VCaP (cell line): ENCODE measurements at regions not wholly inside any gene's neighbourhood (a gene's known extent, or its start where the extent isn't known, plus 50 kb on each side); places are given as distances from the start of the nearest gene placed in this dataset.

ENCODE experiments used
- H3K27ac ChIP-seq: fragments of 450-650 bp; 2 replicates; pipeline ENCODE4 v1.5.1; 2017
- TF ChIP-seq, protein P1 (sequence below): fragments of 450-650 bp; conservative IDR thresholded peaks from 2 replicates; pipeline ENCODE4 v1.5.1; 2017; ENCODE audit warnings: mild to moderate bottlenecking, moderate library complexity

- TF ChIP-seq, protein P1, sequence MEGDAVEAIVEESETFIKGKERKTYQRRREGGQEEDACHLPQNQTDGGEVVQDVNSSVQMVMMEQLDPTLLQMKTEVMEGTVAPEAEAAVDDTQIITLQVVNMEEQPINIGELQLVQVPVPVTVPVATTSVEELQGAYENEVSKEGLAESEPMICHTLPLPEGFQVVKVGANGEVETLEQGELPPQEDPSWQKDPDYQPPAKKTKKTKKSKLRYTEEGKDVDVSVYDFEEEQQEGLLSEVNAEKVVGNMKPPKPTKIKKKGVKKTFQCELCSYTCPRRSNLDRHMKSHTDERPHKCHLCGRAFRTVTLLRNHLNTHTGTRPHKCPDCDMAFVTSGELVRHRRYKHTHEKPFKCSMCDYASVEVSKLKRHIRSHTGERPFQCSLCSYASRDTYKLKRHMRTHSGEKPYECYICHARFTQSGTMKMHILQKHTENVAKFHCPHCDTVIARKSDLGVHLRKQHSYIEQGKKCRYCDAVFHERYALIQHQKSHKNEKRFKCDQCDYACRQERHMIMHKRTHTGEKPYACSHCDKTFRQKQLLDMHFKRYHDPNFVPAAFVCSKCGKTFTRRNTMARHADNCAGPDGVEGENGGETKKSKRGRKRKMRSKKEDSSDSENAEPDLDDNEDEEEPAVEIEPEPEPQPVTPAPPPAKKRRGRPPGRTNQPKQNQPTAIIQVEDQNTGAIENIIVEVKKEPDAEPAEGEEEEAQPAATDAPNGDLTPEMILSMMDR, result no peak
- no peak overlapping the region for H3K27ac ChIP-seq
These were observed 1403.1 kb downstream of the HACE1 start for GRCh38 chr6:103456652-103457051.

DNA sequence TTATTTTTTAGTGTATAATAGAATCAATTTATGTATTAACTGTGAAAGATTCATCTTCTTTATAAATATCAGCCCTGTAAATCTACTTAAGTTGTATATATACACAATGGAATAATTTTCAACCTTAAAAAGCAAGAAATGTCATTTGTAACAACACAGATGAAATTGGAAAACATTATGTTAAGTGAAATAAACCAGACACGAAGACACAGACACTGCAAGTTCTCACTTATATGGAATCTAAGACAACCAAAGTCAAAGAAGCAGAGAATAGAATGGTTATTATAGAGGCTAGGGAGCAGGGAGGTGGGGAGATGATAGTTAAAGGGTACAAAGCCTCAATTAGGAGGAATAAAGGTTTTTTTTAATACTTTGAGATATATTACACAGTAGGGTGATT lies 1404.4 kb downstream of the HACE1 start:
- TF ChIP-seq, protein P1, result no peak

GRCh38 chr6:103409475-103409874 lies 1450.2 kb downstream of the HACE1 start:
- TF ChIP-seq, protein P1, result no peak
- no peak overlapping the region for H3K27ac ChIP-seq

More for the DNA sequence above, 1404.4 kb downstream of the HACE1 start:
- no peak overlapping the region for H3K27ac ChIP-seq

DNA sequence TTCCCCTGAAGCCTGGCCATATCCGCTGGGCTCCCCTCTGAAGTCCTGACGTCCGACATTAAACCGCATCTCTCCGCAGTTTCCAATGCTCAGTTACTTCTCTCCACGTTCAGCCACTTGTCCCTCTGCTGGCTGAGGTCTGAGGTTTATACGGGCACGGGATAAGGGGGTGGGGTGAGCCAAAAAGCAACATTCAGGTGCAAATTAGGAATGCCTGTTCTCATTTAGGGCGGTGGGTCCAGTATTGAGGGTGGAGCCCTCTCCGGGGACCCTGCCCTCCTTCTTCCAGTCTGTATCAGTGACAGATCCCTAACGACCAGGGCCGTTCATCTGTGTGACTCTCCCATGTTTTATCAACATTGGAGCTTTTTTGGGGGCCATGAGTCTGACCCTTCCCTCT lies 1454.4 kb downstream of the HACE1 start:
- H3K27ac ChIP-seq, result no peak overlapping the region
- TF ChIP-seq, protein P1, result no peak

DNA sequence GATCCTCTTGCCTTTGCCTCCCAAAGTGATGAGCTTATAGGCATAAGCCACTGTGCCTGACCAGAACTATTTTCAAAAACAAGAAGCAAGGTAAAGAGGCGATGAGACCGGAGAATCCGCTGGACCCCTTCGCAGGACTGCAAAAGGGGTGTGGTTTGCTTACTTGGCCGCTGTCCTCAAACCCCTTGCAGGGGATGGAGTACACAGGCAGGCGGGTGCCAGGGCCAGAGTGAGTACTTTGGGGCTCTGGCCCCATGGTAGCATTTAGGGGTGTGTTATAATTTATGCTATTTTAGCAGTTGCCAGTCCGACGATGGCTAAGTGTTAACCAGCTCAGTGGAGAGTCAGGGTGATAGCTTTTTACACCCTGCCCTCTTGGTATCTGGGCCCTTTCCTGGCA lies 1454.9 kb downstream of the HACE1 start:
- H3K27ac ChIP-seq, result no peak overlapping the region
- TF ChIP-seq, protein P1, result no peak

GRCh38 chr6:103396768-103397167 lies 1463.0 kb downstream of the HACE1 start:
- H3K27ac ChIP-seq, result no peak overlapping the region
- TF ChIP-seq, protein P1, result no peak

DNA sequence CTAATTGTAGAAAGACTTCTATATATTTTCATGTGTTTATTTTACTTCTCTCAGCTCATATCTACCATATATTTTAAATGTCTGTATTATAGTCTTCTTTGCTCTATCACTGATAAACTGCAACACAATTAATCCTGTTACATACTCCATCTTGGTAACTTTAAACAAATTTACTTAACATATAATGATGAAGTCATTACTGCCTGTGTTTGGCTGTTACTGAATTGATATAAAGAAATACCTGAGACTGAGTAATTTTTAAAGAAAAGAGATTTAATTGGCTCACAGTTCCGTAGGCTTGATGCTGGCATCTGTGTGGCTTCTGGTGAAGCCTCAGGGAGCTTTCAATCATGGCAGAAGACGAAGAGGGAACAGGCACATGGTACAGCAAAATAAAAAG lies 1480.4 kb downstream of the HACE1 start:
- TF ChIP-seq, protein P1, result no peak
- H3K27ac ChIP-seq, result no peak overlapping the region

DNA sequence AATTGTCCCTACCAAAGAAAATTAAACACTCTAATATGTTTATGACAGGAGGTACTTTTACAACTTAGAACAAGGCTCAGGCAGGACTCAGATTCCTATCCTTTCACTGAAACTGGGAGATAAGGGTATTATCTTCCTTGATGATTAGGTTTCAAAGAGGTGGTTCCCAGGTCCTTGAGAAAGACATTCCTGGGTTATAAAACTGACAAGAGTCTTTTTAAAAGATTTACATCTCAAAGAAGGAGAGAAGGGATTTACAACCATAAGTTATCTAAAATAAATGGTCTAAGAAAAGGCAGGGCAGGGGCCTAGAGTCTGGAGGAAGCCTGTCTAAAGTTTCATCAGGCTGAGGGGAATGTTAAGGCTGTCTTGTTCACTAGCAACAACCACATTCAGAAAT lies 1492.5 kb downstream of the HACE1 start:
- TF ChIP-seq, protein P1, result no peak
- no peak overlapping the region for H3K27ac ChIP-seq
